AG04450 (cell line): ENCODE measurements at regions not wholly inside any gene's neighbourhood (a gene's known extent, or its start where the extent isn't known, plus 50 kb on each side); places are given as distances from the start of the nearest gene placed in this dataset.

Experiments
- CTCF ChIA-PET: fragments of 300-600, 350-600 bp; formaldehyde crosslinking; extraction: SDS; loops from one replicate; lab custom pipeline; 2022; ENCODE audit warnings: antibody characterized with exemption, inconsistent platforms; lab: Charles Lee
- POLR2A ChIA-PET: fragments of 350-600 bp; formaldehyde crosslinking; extraction: SDS; loops from one replicate; lab custom pipeline; 2021; ENCODE audit warnings: antibody characterized with exemption, inconsistent platforms; lab: Yijun Ruan, JAX
- DNase-seq: peaks from one replicate; pipeline ENCODE4 v3.0.0-alpha.2; 2011; ENCODE audit warnings: low read depth, low spot score
- H3K27ac ChIP-seq: one replicate; pipeline ENCODE4 v1.5.1; 2012; ENCODE audit warnings: low read depth, low read length, control low read depth
- H3K27me3 ChIP-seq: one replicate; pipeline ENCODE4 v1.6.0; 2012; ENCODE audit warnings: low read length; ENCODE audit not compliant: control insufficient read depth, insufficient read depth
- H3K4me3 ChIP-seq: 2 replicates; pipeline ENCODE4 v1.5.1; 2011; ENCODE audit warnings: mild to moderate bottlenecking, low read depth, low read length, control low read depth
- H3K9me3 ChIP-seq: 2 replicates; pipeline ENCODE4 v1.5.1; 2012; ENCODE audit warnings: low read length; ENCODE audit not compliant: control insufficient read depth, insufficient read depth
- TF ChIP-seq, protein P1 (sequence below): IDR thresholded peaks from 2 replicates; pipeline ENCODE4 v1.5.1; 2011; ENCODE audit warnings: low read depth, low read length, control low read depth, inconsistent platforms

DNA sequence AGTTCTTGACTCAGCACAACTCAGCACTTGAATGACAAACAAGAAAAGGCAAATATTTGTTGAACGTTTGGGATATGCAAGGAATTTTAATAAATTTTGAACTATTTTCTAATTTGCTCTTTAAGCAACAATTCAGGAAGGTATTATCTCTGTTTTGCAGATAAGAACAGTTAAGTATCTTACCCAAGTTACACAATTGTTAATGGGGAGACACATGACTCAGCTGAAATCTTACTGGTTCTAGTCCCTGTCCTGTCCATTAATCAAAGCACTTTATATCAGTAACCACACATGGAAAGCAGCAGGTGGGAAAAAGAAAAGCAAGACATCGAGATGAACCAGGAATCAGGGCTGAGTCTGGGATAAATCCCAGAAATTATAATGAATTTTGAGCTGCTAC is 493.9 kb upstream of the PIK3C3 start:
- DNase-seq, result no peak
- POLR2A ChIA-PET, result no interaction called here
- no peak overlapping the region for H3K27ac ChIP-seq
- no peak overlapping the region for H3K4me3 ChIP-seq
- H3K9me3 ChIP-seq, result no peaks in the 10 kb centered on the region
- CTCF ChIA-PET, result no interaction called here
- TF ChIP-seq, protein P1, sequence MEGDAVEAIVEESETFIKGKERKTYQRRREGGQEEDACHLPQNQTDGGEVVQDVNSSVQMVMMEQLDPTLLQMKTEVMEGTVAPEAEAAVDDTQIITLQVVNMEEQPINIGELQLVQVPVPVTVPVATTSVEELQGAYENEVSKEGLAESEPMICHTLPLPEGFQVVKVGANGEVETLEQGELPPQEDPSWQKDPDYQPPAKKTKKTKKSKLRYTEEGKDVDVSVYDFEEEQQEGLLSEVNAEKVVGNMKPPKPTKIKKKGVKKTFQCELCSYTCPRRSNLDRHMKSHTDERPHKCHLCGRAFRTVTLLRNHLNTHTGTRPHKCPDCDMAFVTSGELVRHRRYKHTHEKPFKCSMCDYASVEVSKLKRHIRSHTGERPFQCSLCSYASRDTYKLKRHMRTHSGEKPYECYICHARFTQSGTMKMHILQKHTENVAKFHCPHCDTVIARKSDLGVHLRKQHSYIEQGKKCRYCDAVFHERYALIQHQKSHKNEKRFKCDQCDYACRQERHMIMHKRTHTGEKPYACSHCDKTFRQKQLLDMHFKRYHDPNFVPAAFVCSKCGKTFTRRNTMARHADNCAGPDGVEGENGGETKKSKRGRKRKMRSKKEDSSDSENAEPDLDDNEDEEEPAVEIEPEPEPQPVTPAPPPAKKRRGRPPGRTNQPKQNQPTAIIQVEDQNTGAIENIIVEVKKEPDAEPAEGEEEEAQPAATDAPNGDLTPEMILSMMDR, result no peak
- H3K27me3 ChIP-seq, result no peaks in the 10 kb centered on the region

DNA sequence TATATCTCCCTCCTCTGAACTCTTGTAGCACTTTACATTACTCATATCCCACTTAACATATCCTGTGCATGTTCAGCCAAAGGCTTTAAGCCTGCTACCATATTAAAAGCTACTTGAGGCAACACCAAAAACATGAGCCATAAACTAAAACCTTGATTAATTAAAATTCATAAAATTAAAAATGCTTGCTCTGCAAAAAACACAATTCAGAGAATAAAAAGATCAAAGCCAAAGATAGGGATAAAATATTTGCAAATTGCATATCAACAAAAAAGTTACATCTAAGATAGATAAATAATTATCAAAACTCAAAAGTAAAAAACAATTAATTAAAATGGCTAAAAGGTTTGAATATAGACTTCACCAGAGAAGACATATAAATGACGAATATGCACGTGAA is 495.4 kb upstream of the PIK3C3 start:
- Histone ChIP-seq H3K27me3 (no peaks in the 10 kb centered on the region), H3K4me3 (no peak overlapping the region), H3K9me3 (no peaks in the 10 kb centered on the region), H3K27ac (no peak overlapping the region)
- no peak for DNase-seq
- ChIA-PET CTCF (no interaction called here), POLR2A (no interaction called here)
- TF ChIP-seq, protein P1, result no peak

DNA sequence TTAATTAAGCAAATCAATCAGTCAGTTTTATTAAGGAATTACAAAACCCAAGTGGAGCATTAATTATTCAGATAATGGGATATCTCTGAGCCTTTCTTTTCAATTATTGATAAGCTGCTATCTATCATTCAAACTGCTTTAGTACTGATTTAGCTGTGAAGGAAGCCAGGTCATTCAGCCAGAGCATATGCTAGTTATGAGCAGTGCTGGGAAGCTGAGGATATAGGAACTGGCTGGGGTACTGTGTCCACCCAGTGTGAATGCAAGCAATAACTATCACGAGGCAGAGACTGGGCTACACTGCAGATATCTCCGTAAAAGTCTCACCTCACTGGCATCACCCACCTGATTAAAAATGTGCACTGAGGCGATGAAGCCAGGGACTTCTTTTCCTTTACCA is 496.7 kb upstream of the PIK3C3 start:
- H3K27me3 ChIP-seq, result no peaks in the 10 kb centered on the region
- POLR2A ChIA-PET, result no interaction called here

DNA sequence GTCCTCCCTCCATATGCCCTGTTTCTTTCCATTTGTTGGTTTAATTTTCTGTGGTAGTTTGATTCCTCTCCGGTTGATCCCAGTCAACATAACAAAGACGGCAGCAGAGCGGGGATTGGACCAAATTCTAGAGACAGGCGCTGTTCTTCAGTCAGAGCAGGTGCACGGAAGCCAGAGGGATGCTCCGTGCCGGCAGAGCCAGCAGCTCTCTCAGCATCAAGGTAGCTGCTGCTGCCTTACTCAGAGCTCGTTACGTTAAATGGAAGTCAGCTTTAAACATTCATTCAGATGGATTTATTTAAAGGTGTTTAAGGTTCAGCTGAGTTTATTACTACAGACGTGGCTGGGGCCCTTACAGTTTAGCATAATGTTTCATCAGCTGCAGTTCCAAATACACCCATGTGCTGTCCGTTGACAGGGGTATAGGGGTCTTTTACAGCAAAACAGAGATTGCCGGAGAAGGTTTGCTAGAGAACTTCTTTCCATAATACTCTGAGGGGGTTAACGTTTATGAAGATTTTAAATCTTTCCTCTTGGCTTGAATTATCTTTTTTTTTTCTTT is 497.2 kb upstream of the PIK3C3 start:
- POLR2A ChIA-PET, result no interaction called here
- CTCF ChIA-PET, result interaction anchor here (0.7 kb wide), 1 partner anchor 1424 kb away, joined by 3 read pairs; no protein-coding TSS in a partner anchor
- Histone ChIP-seq H3K27me3 (no peaks in the 10 kb centered on the region), H3K27ac (no peak overlapping the region), H3K4me3 (no peak overlapping the region), H3K9me3 (no peaks in the 10 kb centered on the region)
- TF ChIP-seq, protein P1, result no peak
- no peak for DNase-seq

More for the DNA sequence above, 496.7 kb upstream of the PIK3C3 start:
- no peaks in the 10 kb centered on the region for H3K9me3 ChIP-seq
- TF ChIP-seq, protein P1, result no peak
- no peak for DNase-seq
- CTCF ChIA-PET, result interaction anchor here (0.7 kb wide), 1 partner anchor 1424 kb away, joined by 3 read pairs; no protein-coding TSS in a partner anchor
- no peak overlapping the region for H3K27ac ChIP-seq
- H3K4me3 ChIP-seq, result no peak overlapping the region

DNA sequence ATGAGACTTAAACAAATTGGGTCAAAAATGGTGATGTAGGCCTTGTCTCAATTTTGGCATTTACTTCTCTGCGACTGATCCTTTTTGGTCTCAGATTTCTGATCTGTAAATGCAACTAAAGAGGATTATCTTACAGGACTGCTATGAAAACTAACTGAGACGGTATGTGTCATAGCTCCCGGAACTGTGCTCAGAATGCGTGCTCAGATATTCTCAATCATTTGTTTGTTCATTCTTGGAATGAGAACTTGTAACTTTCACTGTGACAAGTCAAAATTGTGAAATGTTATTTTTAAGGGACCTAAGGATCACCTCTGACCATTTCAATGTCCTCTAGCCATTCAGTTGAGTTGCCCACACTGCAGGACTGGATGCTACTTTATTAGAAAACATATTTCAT is 498.2 kb upstream of the PIK3C3 start:
- CTCF ChIA-PET, result no interaction called here
- Histone ChIP-seq H3K4me3 (no peak overlapping the region), H3K27me3 (no peaks in the 10 kb centered on the region), H3K27ac (no peak overlapping the region), H3K9me3 (no peaks in the 10 kb centered on the region)
- TF ChIP-seq, protein P1, result no peak
- no peak for DNase-seq
- POLR2A ChIA-PET, result no interaction called here
